GM12892 (cell line): ENCODE measurements at regions not wholly inside any gene's neighbourhood (a gene's known extent, or its start where the extent isn't known, plus 50 kb on each side); places are given as distances from the start of the nearest gene placed in this dataset.

ENCODE experiments used
- POLR2A ChIP-seq: IDR thresholded peaks from 2 replicates; pipeline ENCODE4 v1.6.1; 2011; ENCODE audit warnings: low read depth, low read length, control low read depth
- POLR2AphosphoS5 ChIP-seq: IDR thresholded peaks from 2 replicates; pipeline ENCODE4 v1.6.1; 2011; ENCODE audit warnings: low read depth, low read length, control low read depth
- TAF1 ChIP-seq: IDR thresholded peaks from 2 replicates; pipeline ENCODE4 v1.6.1; 2011; ENCODE audit warnings: low read depth, mild to moderate bottlenecking, control low read depth, low read length, borderline replicate concordance

DNA sequence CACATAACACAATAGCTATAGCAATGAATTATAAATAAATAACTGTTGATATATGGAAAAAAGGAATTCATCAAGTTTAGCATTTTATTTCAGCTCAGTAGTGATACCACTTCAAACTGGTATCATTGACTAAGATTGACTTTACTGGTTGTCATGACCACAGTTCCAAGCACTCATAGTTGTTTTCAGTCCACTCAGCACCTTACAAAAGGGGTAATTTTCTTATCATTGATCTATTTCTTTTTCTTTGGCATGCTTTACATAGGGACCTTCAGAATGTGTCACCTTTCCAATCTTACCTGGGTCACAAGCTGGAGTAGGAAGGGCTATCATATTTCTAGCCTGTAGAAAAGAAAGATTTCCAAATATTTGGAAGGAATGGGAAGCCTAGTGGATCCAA is 275.5 kb upstream of the TMEM229A start:
- TF ChIP-seq POLR2A (no peak), POLR2AphosphoS5 (no peak), TAF1 (no peak)
